HG03457 (cell line): ENCODE measurements at regions not wholly inside any gene's neighbourhood (a gene's known extent, or its start where the extent isn't known, plus 50 kb on each side); places are given as distances from the start of the nearest gene placed in this dataset.
"Not testable (repeated sequence)": the region's sequence is repeated elsewhere in the genome, so short reads cannot be mapped to it uniquely, and the experiment has no call there.

ENCODE experiments used
- ATAC-seq: cut with Tn5 transposase; IDR thresholded peaks from one replicate; pipeline ENCODE4 v1.9.1; 2021; ENCODE audit warnings: moderate number of reproducible peaks; ENCODE audit not compliant: unreplicated experiment

DNA sequence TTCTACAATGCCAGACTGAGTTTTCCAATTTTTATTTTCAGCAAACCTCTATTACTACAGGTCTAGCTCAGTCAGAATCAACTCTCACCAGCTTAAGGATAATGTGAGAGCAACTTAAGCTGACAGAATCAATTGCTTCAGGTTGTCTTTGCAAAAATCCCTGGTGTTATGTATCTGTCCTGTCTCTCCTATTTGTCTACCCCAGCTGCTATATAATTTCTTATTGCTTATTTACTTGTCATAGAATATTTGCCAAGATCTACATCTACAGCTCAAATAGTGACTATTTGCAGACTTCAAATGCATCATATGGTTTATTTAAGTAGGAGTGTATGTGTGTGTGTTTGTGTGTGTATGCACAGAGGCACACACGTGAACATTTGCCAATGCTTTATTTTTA is 54.1 kb downstream of the FOXG1 start:
- no peak for ATAC-seq

DNA sequence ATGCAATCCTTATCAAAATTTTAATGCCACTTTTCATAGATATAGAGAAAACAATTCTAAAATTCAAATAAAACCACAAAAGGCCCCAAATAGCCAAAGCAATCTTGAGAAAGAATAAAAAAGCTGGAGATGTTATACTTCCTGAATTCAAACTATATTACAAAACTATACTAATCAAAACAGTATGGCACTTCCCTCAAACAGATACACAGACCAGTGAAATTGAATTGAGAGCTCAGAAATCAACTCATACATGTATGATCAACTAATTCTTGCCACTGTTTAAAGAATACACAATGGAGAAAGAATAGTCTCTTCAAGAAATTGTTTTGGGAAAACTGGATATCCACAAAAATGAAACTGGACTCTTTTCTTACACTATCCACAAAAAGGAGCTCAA is 55.4 kb downstream of the FOXG1 start:
- no peak for ATAC-seq

DNA sequence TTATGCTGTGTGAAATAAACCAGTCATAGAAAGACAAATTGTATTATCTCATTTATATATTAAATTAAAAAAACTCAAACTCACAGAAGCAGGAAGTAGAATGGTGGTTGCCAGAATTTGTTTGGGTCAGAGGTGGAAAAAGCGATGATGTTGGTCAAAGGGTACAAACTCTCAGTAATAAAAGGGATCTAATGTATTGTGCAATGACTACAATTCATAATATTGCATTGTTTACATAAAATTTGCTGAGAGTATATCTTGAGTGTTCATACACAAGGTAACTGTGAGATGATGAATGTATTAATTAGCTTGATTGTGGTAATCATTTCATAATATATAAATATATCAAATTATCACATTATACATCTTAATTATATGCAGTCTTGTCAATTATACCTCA is 56.7 kb downstream of the FOXG1 start:
- ATAC-seq: no peak

DNA sequence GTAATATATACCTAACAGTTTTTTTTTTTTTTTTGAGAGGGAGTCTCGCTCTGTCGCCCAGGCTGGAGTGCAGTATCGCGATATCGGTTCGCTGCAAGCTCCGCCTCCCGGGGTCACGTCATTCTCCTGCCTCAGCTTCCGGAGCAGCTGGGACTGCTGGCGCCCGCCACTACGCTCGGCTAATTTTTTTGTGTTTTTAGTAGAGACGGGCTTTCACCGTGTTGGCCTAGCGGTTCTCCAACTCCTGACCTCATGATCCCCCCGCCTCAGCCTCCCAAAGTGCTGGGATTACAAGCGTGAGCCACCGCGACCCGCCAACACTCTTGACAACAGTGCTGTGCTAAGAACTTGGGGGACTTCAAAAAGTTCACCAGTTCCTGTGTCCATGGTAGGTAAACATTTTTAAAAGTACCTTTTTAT is 63.5 kb downstream of the FOXG1 start:
- ATAC-seq: no peak

DNA sequence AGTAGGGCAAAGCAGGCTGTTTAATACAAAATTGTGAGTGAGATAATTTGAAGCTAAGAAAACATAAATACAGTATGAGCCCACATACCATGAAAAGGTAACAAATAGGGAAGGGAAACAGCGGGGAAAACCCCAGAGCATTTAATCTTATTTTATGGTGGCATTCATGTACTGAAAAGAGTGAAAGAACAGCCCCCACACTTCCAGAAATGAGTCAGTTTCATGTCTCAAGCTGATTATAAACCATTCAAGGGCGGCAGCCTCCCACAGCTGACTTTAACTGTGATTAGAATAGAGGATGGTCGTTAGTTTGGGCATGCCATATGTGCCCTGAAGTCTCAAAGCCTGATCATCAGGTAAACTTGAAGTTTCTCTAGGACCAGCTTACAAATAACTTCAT is 64.5 kb downstream of the FOXG1 start:
- ATAC-seq: peak; percentile 95

DNA sequence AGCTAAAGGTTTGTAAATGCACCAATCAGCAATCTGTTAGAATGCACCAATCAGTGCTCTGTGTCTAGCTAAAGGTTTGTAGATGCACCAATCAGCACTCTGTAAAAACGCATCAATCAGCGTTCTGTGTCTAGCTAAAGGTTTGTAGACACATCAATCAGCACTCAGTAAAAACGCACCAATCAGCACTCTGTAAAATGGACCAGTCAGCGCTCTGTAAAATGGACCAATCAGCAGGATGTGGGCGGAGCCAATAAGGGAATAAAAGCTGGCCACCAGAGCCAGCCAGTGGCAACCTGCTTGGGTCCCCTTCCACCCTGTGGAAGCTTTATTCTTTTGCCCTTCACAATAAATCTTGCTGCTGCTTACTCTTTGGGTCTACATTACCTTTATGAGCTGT is 76.0 kb downstream of the FOXG1 start:
- ATAC-seq: not testable (repeated sequence)

DNA sequence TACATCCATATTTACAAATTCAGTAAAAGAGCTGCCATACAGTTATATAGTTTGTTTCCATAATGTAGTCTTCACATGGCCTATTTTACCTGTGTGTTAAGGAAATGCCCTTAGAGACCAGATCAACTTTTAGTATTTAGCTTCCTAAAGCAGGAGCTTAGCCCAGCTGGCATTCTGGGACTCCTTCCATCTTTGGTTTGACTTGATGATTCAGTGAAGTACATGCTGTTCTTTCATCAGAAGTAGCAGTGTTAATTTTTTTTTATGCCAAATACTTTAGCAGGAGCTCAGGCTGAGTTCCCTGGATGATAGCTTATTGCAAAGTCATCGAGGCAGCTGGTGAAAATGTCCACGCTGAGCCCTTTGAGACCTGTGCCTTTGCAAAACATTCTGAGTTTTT is 101.0 kb downstream of the FOXG1 start:
- ATAC-seq: no peak

DNA sequence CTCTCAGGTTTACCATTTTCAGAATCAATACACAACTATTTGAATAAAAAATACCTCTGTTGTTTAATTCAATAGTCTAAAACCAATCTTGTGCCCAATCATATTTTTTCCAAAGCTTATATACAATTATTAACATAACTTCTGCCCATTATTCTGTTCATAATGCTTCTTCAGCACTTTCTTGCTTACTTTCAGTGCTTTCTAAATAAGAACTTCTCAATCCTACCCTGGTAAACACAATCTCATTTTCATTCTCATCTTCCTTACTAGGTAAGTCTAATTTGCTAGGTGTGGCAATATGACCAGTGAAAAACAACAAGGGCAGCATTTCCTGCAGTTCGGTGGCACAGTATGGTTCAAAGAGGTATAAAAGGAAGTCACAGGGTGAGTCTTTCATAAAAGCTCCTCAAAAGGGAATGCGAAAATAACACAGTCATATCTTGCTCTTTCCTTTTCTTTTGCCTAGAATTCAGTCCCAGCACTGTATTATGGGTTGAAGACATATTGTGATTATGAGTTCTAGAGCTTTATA is 103.5 kb downstream of the FOXG1 start:
- ATAC-seq: no peak

DNA sequence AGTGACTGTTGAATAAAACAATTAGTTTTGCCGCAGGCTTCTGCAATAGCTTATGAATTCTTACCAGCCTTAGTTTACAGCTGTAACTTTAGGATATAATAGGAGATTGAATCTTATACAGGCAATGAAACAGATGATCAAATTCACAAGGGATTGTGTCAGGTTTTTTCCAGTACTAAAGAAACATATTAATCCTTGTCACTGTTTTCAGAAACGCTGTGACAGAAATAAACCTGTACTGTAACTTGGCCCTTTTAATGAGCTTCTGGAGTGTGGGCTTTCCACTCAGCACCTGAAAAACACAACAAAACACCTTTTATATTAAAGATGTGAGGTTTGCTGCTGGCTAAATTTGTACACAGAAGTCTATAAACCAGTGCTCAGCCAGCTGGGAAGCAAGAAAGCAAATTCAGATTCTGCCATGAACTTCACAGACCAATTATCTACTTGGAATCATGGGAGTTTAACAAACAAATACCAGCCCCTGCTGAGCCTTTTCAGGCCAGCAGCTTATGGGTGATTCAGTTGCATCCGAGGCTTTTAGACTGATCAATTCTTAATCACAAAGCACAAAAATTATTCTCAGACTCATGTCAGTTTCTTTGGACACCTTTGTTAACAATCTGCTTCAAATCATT is 109.5 kb downstream of the FOXG1 start:
- no peak for ATAC-seq

DNA sequence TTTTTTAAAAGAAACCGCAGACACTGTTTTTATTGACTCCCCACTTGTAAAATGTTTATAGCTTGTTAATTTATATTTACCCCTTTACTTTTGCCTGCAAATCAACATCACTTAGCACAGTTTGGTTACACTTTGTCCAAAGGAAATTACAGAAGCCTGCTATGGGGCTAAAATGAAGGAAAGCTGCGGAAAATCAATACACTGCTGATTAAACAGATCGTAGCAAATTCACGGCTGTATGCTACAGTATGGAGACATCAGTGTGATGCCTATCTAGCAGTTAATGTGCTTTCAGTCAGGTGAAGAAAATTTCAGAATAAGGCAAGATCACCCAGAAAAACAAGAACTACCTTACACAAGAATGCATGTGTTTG is 110.0 kb downstream of the FOXG1 start:
- no peak for ATAC-seq

DNA sequence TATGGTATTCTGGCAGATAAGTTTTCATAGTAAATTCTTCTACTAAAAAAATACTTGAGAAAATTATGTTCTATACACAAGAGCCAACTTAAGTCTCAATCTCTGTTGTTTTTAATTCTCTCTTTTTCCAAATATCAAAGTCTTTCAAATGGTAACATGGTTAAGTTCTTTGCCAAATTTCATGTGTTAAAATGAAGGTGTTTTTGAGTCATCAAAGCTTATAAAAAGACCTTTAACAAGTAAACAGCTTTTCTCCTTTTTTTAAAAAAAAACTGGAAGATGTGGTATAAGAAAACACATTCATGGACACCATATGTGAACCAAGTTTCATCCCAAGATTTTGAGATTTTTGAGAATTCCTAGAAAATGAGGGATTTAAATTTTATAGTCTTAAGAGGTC is 111.3 kb downstream of the FOXG1 start:
- ATAC-seq: no peak

DNA sequence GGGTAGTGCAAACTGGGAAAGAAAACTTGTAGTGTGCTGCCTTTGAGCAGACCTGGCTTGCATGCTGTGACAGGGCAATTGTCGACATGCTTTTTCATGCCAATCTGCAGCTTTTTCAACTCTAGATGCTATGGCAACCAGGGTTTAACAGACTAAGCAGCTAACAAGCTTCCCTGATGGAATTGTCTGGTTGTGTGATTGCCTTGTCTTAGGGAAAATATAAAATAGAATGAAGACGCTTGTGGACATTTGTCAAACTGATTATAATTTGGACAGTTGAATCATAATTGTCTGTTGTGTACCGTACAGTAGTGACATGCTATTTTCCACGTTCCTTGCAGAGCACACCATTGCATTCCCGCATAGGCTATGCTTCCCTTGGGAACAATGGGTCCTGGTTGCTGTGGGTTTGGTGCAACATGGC is 113.0 kb downstream of the FOXG1 start:
- ATAC-seq: no peak

DNA sequence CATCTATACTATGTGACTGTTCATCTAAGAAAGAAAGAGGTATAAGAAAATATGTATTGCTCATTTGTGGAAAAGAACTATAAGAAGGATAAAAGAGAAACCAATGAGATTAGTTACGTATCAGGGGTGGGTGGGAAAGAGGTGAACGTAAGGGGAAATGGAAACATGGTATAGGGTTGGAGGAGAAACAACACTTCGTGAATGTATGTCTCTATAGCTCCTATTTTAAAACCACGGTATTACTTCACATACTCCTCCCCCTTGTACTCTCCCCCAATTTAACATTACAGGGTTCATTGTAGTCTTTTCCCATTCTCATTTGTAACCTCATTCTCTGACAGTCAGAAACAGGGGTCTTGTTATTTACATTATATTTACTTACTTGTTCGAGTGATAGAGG is 120.4 kb downstream of the FOXG1 start:
- no peak for ATAC-seq

DNA sequence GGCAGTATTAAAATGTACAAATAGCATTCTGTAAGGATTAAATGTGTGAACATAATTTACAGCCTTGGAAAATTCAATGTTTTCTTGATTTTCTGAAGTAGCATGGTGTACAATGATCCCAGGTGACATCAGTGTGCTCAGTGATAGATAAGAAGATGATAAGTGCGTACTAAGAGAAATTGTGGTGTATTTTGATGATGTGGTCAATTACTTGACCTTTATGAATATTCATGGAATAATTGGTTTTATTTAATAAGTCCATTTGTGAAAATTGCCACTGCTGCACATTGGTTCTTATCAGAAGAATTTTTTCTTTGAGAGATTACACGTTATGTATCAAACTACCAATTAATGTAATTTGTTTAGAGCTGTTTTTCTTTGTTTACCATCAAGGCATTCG is 128.8 kb downstream of the FOXG1 start:
- ATAC-seq: no peak

DNA sequence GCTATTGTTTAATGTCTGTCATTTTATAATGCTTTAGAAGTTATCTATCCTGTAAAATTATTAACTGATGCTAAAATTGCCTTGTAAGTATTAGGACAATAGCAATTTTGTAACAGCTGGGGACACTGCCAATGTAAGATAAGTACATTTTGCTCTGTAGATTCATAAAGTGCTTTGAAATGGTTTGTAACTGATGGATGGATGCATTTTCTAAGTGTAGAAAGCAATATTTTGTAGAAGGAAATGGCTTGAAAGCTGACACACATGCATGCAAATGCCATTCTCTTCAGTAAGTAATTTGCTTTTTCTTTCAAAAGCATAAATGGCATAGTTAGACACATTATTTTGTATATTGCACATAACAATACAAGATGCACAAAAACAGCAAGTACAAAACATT is 129.8 kb downstream of the FOXG1 start:
- ATAC-seq: no peak

DNA sequence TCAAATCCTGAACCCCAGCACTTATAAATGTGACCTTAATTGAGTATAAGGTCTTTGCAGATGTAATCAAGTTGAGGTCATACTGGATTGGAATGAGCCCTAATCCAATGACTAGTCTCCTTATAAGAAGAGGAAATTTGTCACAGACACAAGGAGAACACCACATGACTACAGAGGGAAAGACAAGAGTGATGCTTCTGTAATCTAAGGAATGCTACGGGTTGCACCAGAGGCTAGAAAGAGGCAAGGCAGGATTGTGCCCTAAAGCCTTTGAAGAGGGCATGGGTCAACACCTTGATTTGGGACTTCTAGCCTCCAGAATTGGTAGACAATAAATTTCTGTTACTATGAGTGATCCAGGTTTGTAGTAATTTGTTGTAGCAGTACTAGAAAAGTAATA is 135.0 kb downstream of the FOXG1 start:
- no peak for ATAC-seq

DNA sequence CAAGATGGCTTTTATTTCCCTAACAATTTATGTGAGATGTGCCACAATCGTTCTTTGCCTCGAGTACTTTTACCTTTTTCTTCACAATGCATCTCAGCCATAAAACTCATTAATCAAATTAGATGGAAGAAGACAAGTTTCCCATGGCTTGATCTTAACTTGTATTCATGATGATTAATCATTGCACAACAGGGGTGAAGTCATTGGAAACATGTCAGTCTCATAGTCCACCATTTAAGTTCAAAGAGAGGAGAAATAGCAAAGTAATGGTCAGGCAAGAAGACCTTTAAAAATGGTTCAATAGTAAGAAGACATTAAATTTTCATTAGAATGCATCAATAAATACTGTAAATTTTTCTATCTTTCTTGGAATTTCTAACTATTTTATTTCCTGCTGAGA is 136.3 kb downstream of the FOXG1 start:
- ATAC-seq: no peak

DNA sequence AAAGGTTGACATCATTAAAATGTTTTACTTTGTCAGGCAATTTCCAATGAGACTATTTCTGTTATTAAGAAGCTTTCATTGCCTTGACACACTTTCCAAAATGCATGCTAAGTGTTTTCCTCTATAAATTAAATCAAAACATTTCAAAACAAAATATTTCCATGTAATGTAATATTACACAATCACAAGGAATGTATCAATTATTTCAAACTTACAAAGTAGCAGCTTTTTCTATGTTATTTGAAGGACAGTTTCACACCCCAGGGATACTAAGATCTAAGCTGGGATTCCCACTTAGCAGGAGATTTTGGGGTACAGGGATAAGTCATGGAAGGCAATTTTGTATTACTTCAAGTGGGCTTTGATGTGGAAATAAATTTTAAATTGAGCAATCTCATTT is 144.9 kb downstream of the FOXG1 start:
- no peak for ATAC-seq

DNA sequence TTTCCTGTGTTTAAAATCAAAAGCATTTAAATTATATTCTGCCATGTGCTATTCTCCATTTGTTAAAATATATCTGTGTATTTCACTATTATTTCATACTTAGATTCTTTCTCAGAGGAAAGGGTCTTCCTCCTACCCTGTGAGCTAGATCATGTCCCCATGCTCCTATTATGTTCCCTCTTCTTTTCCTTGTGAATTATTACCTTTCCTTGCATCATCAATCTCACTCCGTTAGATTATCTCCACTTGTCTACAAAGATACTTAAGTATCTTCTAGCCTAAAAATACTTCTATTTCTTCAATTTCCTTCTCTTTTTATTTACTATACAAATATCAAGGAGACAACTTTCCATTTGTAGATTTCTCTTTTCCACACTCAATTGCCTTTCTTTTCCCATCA is 146.5 kb downstream of the FOXG1 start:
- no peak for ATAC-seq

DNA sequence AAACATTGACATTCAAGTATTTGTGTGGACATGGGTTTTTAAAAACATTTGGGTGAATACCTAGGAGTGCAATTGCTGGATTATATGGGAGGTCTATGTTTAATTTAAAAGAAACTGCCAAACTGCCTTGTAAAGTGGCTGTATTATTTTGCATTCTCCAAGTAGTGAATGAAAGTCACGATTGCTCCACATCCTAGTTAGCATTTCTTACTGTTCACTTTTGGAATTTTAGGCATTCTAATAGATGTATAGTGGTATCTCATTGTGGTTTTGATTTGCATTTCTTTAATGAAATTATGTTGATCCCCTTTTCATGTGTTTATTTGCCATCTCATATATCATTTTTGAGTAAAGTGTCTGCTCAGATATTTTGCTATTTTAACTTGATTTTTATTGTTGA is 159.5 kb downstream of the FOXG1 start:
- no peak for ATAC-seq

DNA sequence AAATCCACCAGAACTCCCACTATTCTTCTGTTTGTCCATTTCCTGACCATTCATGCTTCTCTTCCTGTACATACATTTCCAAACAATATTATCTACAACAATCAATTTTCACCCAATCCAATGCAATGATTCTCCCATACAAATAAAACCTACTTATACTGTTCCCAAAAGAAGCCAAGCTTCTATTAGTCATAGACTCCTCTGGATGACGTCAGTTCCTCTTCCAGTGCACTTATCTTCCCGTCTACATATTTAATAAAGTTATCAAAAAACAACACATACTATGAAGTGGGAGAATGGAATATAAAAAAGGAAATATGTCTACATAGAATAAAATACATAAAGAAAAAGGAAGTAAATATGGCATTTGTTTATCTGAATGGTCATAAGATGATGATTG is 165.4 kb downstream of the FOXG1 start:
- ATAC-seq: no peak

DNA sequence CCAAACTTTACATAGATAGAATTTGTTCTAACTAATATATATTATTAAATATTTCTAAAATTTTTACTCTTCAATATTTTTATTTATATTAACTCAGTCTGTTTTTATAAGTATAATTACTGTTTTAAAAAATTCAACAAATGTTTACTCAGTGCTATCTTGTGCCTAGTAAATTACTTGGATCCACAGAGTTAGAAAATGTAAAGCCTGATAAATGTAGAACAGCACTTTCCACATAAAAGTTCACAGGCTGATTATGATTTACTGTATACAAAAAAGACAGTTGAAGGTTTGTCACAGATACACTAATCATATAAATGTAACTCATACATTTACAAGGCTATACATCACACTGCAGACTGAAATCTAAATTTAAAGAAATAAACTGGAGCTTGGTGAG is 170.0 kb downstream of the FOXG1 start:
- no peak for ATAC-seq

DNA sequence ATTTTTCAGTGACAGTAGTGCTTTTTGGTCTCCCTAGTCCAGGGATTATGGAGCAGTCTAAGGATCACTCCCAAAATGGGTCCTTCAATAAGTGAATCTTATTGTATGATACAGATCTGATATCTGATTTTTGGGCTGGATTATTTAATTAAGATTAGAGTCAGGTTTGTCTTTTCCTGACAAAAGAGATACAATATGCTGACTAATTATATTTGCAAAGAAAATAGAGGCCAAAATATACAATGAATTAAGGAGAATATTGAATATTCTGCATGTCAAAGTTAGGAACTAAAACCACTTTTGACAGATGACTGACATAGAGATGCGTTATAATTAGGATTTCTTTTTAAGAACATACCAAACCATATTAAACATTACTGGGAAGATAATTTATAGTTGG is 175.2 kb downstream of the FOXG1 start:
- ATAC-seq: no peak
